GM19239 (cell line): ENCODE measurements at regions not wholly inside any gene's neighbourhood (a gene's known extent, or its start where the extent isn't known, plus 50 kb on each side); places are given as distances from the start of the nearest gene placed in this dataset.

Experiments used
- DNase-seq: peaks from one replicate; pipeline ENCODE4 v3.0.0; 2011; ENCODE audit warnings: low spot score; ENCODE audit not compliant: insufficient read length
- FAIRE-seq: peaks from 2 replicates; lab custom pipeline; 2011; peaks lifted over from hg19 to GRCh38; lab: Jason Lieb, UNC

- FAIRE-seq (no peak), DNase-seq (no peak)
Measured at GRCh38 chr12:43294916-43295315, 257.1 kb downstream of the ADAMTS20 start.

GRCh38 chr12:43294147-43294546 is 257.9 kb downstream of the ADAMTS20 start:
- DNase-seq: no peak
- FAIRE-seq: no peak

GRCh38 chr12:43293396-43293795 is 258.6 kb downstream of the ADAMTS20 start:
- DNase-seq: no peak
- no peak for FAIRE-seq

- DNase-seq: no peak
- no peak for FAIRE-seq
Measured at GRCh38 chr12:43292699-43293098, 259.3 kb downstream of the ADAMTS20 start.

- FAIRE-seq (no peak), DNase-seq (no peak)
Measured at GRCh38 chr12:43291516-43291915, 260.5 kb downstream of the ADAMTS20 start.

- FAIRE-seq: no peak
Measured at GRCh38 chr12:43290836-43291235, 261.2 kb downstream of the ADAMTS20 start.

GRCh38 chr12:43289426-43289801 is 262.6 kb downstream of the ADAMTS20 start:
- FAIRE-seq (no peak), DNase-seq (no peak)

More at GRCh38 chr12:43290836-43291235, 261.2 kb downstream of the ADAMTS20 start:
- DNase-seq: no peak

GRCh38 chr12:43288671-43289425 is 263.2 kb downstream of the ADAMTS20 start:
- no peak for FAIRE-seq
- no peak for DNase-seq

- FAIRE-seq (no peak), DNase-seq (no peak)
Measured at GRCh38 chr12:43287706-43288383, 264.2 kb downstream of the ADAMTS20 start.

- no peak for DNase-seq
- FAIRE-seq: no peak
Measured at GRCh38 chr12:43286986-43287385, 265.0 kb downstream of the ADAMTS20 start.

- FAIRE-seq (peak; percentile 48), DNase-seq (no peak)
Measured at GRCh38 chr12:43285159-43285598, 266.8 kb downstream of the ADAMTS20 start.

GRCh38 chr12:43284486-43285158 is 267.4 kb downstream of the ADAMTS20 start:
- FAIRE-seq: no peak
- DNase-seq: no peak

GRCh38 chr12:43283206-43283605 is 268.8 kb downstream of the ADAMTS20 start:
- no peak for DNase-seq
- no peak for FAIRE-seq

GRCh38 chr12:43282106-43282505 is 269.9 kb downstream of the ADAMTS20 start:
- FAIRE-seq (no peak), DNase-seq (no peak)

- no peak for FAIRE-seq
Measured at GRCh38 chr12:43281563-43281962, 270.4 kb downstream of the ADAMTS20 start.

GRCh38 chr12:43278541-43278832 is 273.5 kb downstream of the ADAMTS20 start:
- DNase-seq (no peak), FAIRE-seq (no peak)

More at GRCh38 chr12:43281563-43281962, 270.4 kb downstream of the ADAMTS20 start:
- DNase-seq: no peak

- FAIRE-seq: peak; percentile 81
- DNase-seq: peak; percentile 7
Measured at GRCh38 chr12:43277651-43278540, 274.1 kb downstream of the ADAMTS20 start.

- FAIRE-seq: no peak
Measured at GRCh38 chr12:43273467-43273866, 278.5 kb downstream of the ADAMTS20 start.

GRCh38 chr12:43271659-43272058 is 280.3 kb downstream of the ADAMTS20 start:
- DNase-seq (no peak), FAIRE-seq (no peak)

More at GRCh38 chr12:43273467-43273866, 278.5 kb downstream of the ADAMTS20 start:
- DNase-seq: no peak

GRCh38 chr12:43267818-43268217 is 284.2 kb downstream of the ADAMTS20 start:
- DNase-seq (no peak), FAIRE-seq (no peak)
